Gastroesophageal sphincter (tissue), 4 donors: ENCODE measurements at regions not wholly inside any gene's neighbourhood (a gene's known extent, or its start where the extent isn't known, plus 50 kb on each side); places are given as distances from the start of the nearest gene placed in this dataset.

Experiments used
- ATAC-seq: fragments of 150-250 bp; one replicate; pipeline ENCODE4 v1.9.1; 2016; ENCODE audit warnings: mild to moderate bottlenecking, moderate library complexity
- H3K27ac ChIP-seq, 4 donors: fragments of 200-600 bp; sonication (generic) in 3 of 4; 1 replicate in 3 of 4; 2 replicates in 1 of 4; pipeline ENCODE4 v1.5.1; 2016 to 2019
- H3K27me3 ChIP-seq: fragments of 200-600 bp; sonication (generic); one replicate; pipeline ENCODE4 v1.5.1; 2019
- H3K36me3 ChIP-seq, 2 donors: fragments of 200-600 bp; sonication (generic); one replicate each; pipeline ENCODE4 v1.5.1; 2019; ENCODE audit warnings: control low read depth in 1 of 2
- H3K4me1 ChIP-seq, 3 donors: fragments of 200-600 bp; sonication (generic); 1 replicate in 2 of 3; 2 replicates in 1 of 3; pipeline ENCODE4 v1.5.1; 2016 to 2019; ENCODE audit warnings: control low read depth in 2 of 3
- H3K4me3 ChIP-seq, 2 donors: fragments of 200-600 bp; sonication (generic); one replicate each; pipeline ENCODE4 v1.5.1; 2019; ENCODE audit warnings: mild to moderate bottlenecking in 1 of 2, moderate library complexity in 1 of 2
- H3K9me3 ChIP-seq, 3 donors: fragments of 200-600 bp; sonication (generic); one replicate each; pipeline ENCODE4 v1.5.1; 2017 to 2019; ENCODE audit warnings: control low read depth in 2 of 3
- CTCF ChIP-seq, 4 experiments: fragments of 200-600 bp in 2 of 4; fragments of 450-650 bp in 2 of 4; sonication (generic) in 1 of 4; IDR thresholded peaks; one replicate each; pipeline ENCODE4 v1.5.1; 2017 to 2019; ENCODE audit warnings: antibody characterized with exemption in 4 of 4, mild to moderate bottlenecking in 2 of 4, moderate library complexity in 2 of 4
- EP300 ChIP-seq: sonication (generic); formaldehyde crosslinking; IDR thresholded peaks from one replicate; pipeline ENCODE4 v1.6.1; 2017; ENCODE audit warnings: antibody characterized with exemption, mild to moderate bottlenecking
- POLR2A ChIP-seq, 2 donors: fragments of 450-650 bp; IDR thresholded peaks; one replicate each; pipeline ENCODE4 v1.6.1; 2017; ENCODE audit warnings: antibody characterized with exemption in 2 of 2, mild to moderate bottlenecking in 2 of 2, moderate library complexity in 1 of 2
- POLR2AphosphoS5 ChIP-seq: sonication (generic); formaldehyde crosslinking; IDR thresholded peaks from one replicate; pipeline ENCODE4 v1.6.1; 2017; ENCODE audit warnings: antibody characterized with exemption
- WGBS, 2 donors: methylation state at CpG; one replicate each; pipeline ENCODE4 v1.1.5; 2018; ENCODE audit warnings: low coverage in 1 of 2; 5-methylcytosine and 5-hydroxymethylcytosine counted together

- Histone ChIP-seq H3K4me1 (no peaks in the 10 kb centered on the region), H3K9me3 (no peaks in the 10 kb centered on the region), H3K36me3 (no peaks in the 10 kb centered on the region), H3K27me3 (no peaks in the 10 kb centered on the region), H3K4me3 (no peak overlapping the region), H3K27ac (no peak overlapping the region)
- TF ChIP-seq CTCF (IDR thresholded peaks at IDR 0.05) (no peak), POLR2A (IDR thresholded peaks at IDR 0.05) (no peak), EP300 (no peak), POLR2AphosphoS5 (no peak)
- WGBS, 2 donors, result 67 to 73% methylated on average over 2 of the region's 2 CpGs
- ATAC-seq, result no peak
Measured at GRCh38 chr5:23289162-23289561, 218.2 kb upstream of the PRDM9 start.

- ATAC-seq, result no peak
- no peak overlapping the region for H3K4me3 ChIP-seq
Measured at GRCh38 chr5:23284656-23285055, 222.8 kb upstream of the PRDM9 start.

DNA sequence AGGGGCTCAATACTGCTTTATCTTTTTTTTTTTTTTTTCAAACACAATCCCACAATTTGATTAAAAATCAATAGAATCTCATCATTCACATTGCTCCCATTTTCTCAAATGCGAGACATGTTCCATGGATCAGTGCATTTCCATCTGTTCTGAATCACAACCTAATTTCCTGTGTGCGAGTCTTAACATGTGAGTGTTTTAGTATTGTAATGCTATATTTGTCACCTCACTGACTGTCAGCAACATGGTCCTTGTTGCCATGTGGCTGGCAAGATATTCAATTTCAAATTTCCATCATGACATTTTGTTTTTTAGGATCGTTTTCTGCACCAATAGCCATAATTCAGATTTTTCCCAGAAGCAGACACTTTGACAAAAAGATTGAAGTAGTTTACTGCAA is 233.2 kb upstream of the PRDM9 start:
- Histone ChIP-seq H3K27me3 (no peaks in the 10 kb centered on the region), H3K27ac (no peak overlapping the region), H3K4me1 (no peaks in the 10 kb centered on the region), H3K36me3 (no peaks in the 10 kb centered on the region), H3K9me3 (no peaks in the 10 kb centered on the region), H3K4me3 (no peak overlapping the region)
- WGBS, 2 donors, result 85 to 93% methylated on average over 3 of the region's 3 CpGs
- TF ChIP-seq POLR2A (IDR thresholded peaks at IDR 0.05), result no peak
- no peak for TF ChIP-seq POLR2AphosphoS5
- no peak for TF ChIP-seq EP300
- TF ChIP-seq CTCF (IDR thresholded peaks at IDR 0.05), result no peak
- ATAC-seq, result no peak

More at GRCh38 chr5:23284656-23285055, 222.8 kb upstream of the PRDM9 start:
- Histone ChIP-seq H3K27ac (no peak overlapping the region), H3K36me3 (no peaks in the 10 kb centered on the region), H3K27me3 (no peaks in the 10 kb centered on the region), H3K4me1 (no peaks in the 10 kb centered on the region), H3K9me3 (no peaks in the 10 kb centered on the region)
- WGBS, 2 donors, result 61 to 63% methylated on average over 1 to 2 of the region's 2 CpGs
- TF ChIP-seq CTCF (IDR thresholded peaks at IDR 0.05) (no peak), EP300 (no peak), POLR2A (IDR thresholded peaks at IDR 0.05) (no peak), POLR2AphosphoS5 (no peak)

GRCh38 chr5:23269981-23270380 is 237.4 kb upstream of the PRDM9 start:
- H3K4me3 ChIP-seq, result no peak overlapping the region
- TF ChIP-seq POLR2AphosphoS5, result no peak
- TF ChIP-seq CTCF (IDR thresholded peaks at IDR 0.05), result no peak
- TF ChIP-seq EP300, result no peak
- no peak for TF ChIP-seq POLR2A (IDR thresholded peaks at IDR 0.05)
- ATAC-seq, result peak; percentile 41
- H3K4me1 ChIP-seq, result no peaks in the 10 kb centered on the region
- 29 to 70% methylated on average over 2 of the region's 2 CpGs for WGBS, 2 donors
- no peak overlapping the region for H3K27ac ChIP-seq
- H3K36me3 ChIP-seq, result no peaks in the 10 kb centered on the region
- no peaks in the 10 kb centered on the region for H3K27me3 ChIP-seq
- H3K9me3 ChIP-seq, result no peaks in the 10 kb centered on the region

GRCh38 chr5:23268136-23268535 is 239.3 kb upstream of the PRDM9 start:
- Histone ChIP-seq H3K4me1 (no peaks in the 10 kb centered on the region), H3K36me3 (no peaks in the 10 kb centered on the region), H3K27me3 (no peaks in the 10 kb centered on the region), H3K27ac (no peak overlapping the region), H3K9me3 (no peaks in the 10 kb centered on the region), H3K4me3 (no peak overlapping the region)
- TF ChIP-seq EP300 (no peak), POLR2A (IDR thresholded peaks at IDR 0.05) (no peak), CTCF (IDR thresholded peaks at IDR 0.05) (no peak), POLR2AphosphoS5 (no peak)
- 60 to 71% methylated on average over 10 of the region's 10 CpGs for WGBS, 2 donors
- ATAC-seq, result no peak
